A673 (cell line): ENCODE measurements at regions not wholly inside any gene's neighbourhood (a gene's known extent, or its start where the extent isn't known, plus 50 kb on each side); places are given as distances from the start of the nearest gene placed in this dataset.

Source experiments
- BruUV-seq: library from RNA; stranded (reverse); fragments of 400-500 nt; replicated peaks from 2 replicates; lab custom pipeline; 2021; lab: Mats Ljungman, UMichigan
- CTCF ChIA-PET: fragments of 300-600 bp; sonication (Branson Sonifier 250); formaldehyde crosslinking; loops from one replicate; lab custom pipeline; 2022; ENCODE audit warnings: antibody characterized with exemption; lab: Charles Lee
- POLR2A ChIA-PET: fragments of 300-600 bp; sonication (Branson Sonifier 250); formaldehyde crosslinking; loops from one replicate; lab custom pipeline; 2022; ENCODE audit warnings: antibody characterized with exemption; ENCODE audit not compliant: low non-redundant PET; lab: Charles Lee
- DNase-seq: peaks from one replicate; pipeline ENCODE4 v3.0.0-alpha.2; 2015; ENCODE audit warnings: low spot score
- H3K27ac ChIP-seq: fragments of 200-600 bp; sonication (generic); 2 replicates; pipeline ENCODE4 v1.5.1; 2016; ENCODE audit warnings: mixed run types, low read depth, mild to moderate bottlenecking, mixed read lengths, antibody characterized with exemption, low read length; ENCODE audit not compliant: poor library complexity, severe bottlenecking
- H3K27me3 ChIP-seq: fragments of 200-600 bp; sonication (generic); replicated peaks from 2 replicates; pipeline ENCODE4 v1.6.1; 2017; ENCODE audit warnings: mixed run types, low read depth, mild to moderate bottlenecking, mixed read lengths, antibody characterized with exemption, low read length; ENCODE audit not compliant: insufficient read depth, poor library complexity
- H3K36me3 ChIP-seq: fragments of 200-600 bp; sonication (generic); 2 replicates; pipeline ENCODE4 v1.6.1; 2016; ENCODE audit warnings: mixed run types, mild to moderate bottlenecking, mixed read lengths, antibody characterized with exemption, low read length; ENCODE audit not compliant: insufficient read depth, poor library complexity, severe bottlenecking
- H3K4me1 ChIP-seq: fragments of 200-600 bp; sonication (generic); 2 replicates; pipeline ENCODE4 v1.6.1; 2017; ENCODE audit warnings: mixed run types, mild to moderate bottlenecking, mixed read lengths, antibody characterized with exemption, low read length; ENCODE audit not compliant: insufficient read depth, poor library complexity, severe bottlenecking
- H3K4me3 ChIP-seq: fragments of 200-600 bp; sonication (generic); 2 replicates; pipeline ENCODE4 v1.5.1; 2016; ENCODE audit warnings: low read depth, mixed run types, mild to moderate bottlenecking, mixed read lengths, low read length; ENCODE audit not compliant: poor library complexity, severe bottlenecking
- H3K9me3 ChIP-seq: fragments of 200-600 bp; sonication (generic); 2 replicates; pipeline ENCODE4 v1.6.1; 2016; ENCODE audit warnings: mixed run types, low read depth, mild to moderate bottlenecking, mixed read lengths, antibody characterized with exemption, low read length; ENCODE audit not compliant: poor library complexity, severe bottlenecking
- CTCF ChIP-seq: fragments of 300-800, 200-600 bp; sonication (generic); conservative IDR thresholded peaks from 2 replicates; pipeline ENCODE4 v1.5.1; 2017; ENCODE audit warnings: low read depth, mild to moderate bottlenecking, antibody characterized with exemption, low read length, moderate library complexity, mixed read lengths
- EZH2 ChIP-seq: fragments of 200-600 bp; sonication (generic); IDR thresholded peaks from 2 replicates; pipeline ENCODE4 v1.6.1; 2017; ENCODE audit warnings: borderline replicate concordance, low read depth, mild to moderate bottlenecking, mixed read lengths, antibody characterized with exemption, low read length; ENCODE audit not compliant: poor library complexity, severe bottlenecking
- intact Hi-C: fragments of 100-400 bp; cut with micrococcal nuclease; formaldehyde crosslinking; loops from one replicate; pipeline ENCODE4 v1.10.0; 2022; ENCODE audit not compliant: unreplicated experiment

- POLR2A ChIA-PET, result no interaction called here
- TF ChIP-seq CTCF, result no peak
- TF ChIP-seq EZH2, result no peak
- no peak for DNase-seq
- Histone ChIP-seq H3K36me3 (no peaks in the 10 kb centered on the region), H3K27ac (no peak overlapping the region), H3K27me3 (no peaks in the 10 kb centered on the region), H3K4me3 (no peak overlapping the region), H3K9me3 (peaks cover 1% of the 10 kb centered on the region), H3K4me1 (no peaks in the 10 kb centered on the region)
- intact Hi-C loops, result no loop called here
- BruUV-seq, result no TSS peak
- CTCF ChIA-PET, result no interaction called here
These were observed 118.8 kb downstream of the MEX3B start for GRCh38 chr15:81926981-81927380.

- no peaks in the 10 kb centered on the region for H3K36me3 ChIP-seq
- H3K27ac ChIP-seq, result no peak overlapping the region
- H3K27me3 ChIP-seq, result no peaks in the 10 kb centered on the region
- no peak for DNase-seq
- POLR2A ChIA-PET, result no interaction called here
- BruUV-seq, result no TSS peak
- H3K4me1 ChIP-seq, result no peaks in the 10 kb centered on the region
- no peak overlapping the region for H3K4me3 ChIP-seq
- intact Hi-C loops, result no loop called here
- no peak for TF ChIP-seq CTCF
- no peak for TF ChIP-seq EZH2
- peaks cover 19% of the 10 kb centered on the region for H3K9me3 ChIP-seq
- CTCF ChIA-PET, result no interaction called here
These were observed 121.1 kb downstream of the MEX3B start for GRCh38 chr15:81924729-81925128.

GRCh38 chr15:81923561-81924350, 122.1 kb downstream of the MEX3B start:
- POLR2A ChIA-PET, result no interaction called here
- TF ChIP-seq EZH2 (no peak), CTCF (no peak)

More at GRCh38 chr15:81923561-81924350, 122.1 kb downstream of the MEX3B start:
- BruUV-seq, result no TSS peak
- no peak for DNase-seq
- Histone ChIP-seq H3K27ac (no peak overlapping the region), H3K27me3 (no peaks in the 10 kb centered on the region), H3K4me1 (no peaks in the 10 kb centered on the region), H3K36me3 (no peaks in the 10 kb centered on the region), H3K9me3 (peaks cover 19% of the 10 kb centered on the region), H3K4me3 (no peak overlapping the region)
- intact Hi-C loops, result no loop called here
- CTCF ChIA-PET, result no interaction called here
